ENCODE measurements at regions not wholly inside any gene's neighbourhood (a gene's known extent, or its start where the extent isn't known, plus 50 kb on each side); places are given as distances from the start of the nearest gene placed in this dataset.

DNA sequence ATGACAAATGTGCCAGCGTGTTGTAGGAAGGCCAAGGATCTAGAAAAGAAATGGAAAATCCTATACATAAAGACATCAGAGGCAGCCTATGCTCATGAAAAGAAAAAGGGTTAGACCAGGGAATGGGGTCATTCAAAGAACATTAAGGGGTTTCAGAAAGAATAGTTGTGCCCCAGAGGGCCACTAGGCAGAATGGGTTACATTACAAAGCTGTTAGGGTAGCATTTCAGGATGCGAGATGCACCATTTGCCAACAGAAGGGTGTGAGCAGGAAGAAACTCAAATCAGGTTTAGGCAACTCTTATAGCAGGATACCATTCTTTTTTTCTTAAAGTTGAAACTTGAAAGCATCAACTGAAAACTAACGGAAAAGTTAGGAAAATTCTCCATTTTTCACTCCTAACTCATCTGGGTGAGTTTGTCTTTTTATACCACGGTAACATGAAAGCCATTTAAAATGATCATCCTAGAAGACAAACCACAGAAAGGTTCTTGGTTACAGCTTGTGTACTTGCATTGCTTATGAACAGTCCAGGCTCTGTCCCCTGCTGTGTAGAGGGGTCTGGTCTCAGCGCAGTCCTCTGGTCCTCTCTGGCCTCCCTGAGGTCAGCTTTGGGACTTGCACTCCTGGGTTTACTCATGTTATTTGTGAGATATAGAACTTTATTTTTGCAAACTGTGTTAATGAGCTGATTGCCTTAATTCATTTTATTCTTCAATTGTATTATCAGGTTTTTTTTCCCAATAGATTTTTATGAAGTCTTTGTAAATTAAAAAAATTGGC, 209.1 kb downstream of the DACT1 start:
- no peak for DNase-seq (ENCODE audit: low spot score)

GRCh38 chr14:58848365-58848764, 210.6 kb downstream of the DACT1 start:
- DNase-seq (ENCODE audit: low spot score), result no peak

GRCh38 chr14:58849601-58850000, 211.8 kb downstream of the DACT1 start:
- DNase-seq (ENCODE audit: low spot score), result no peak

DNA sequence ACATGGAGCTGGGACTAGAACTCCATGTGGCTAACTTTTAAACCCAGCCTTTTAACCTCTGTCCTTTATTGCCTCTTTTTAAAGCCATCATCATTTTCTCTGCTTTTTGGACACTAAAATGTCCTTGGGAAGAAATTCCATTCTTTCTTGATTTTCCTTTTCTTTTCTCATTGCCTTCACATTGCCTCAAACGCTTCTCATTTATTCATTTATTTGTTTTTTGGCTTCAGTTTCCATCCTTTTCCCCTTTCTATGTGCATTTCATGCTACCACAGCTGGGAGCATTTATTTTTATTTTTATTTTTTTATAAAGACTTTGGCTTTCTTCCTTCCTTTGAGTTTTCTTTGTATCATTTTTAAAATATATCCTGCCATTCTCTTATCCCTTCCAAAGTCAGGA, 212.2 kb downstream of the DACT1 start:
- no peak for DNase-seq (ENCODE audit: low spot score)

- no peak for DNase-seq (ENCODE audit: low spot score)
These were observed 223.8 kb downstream of the DACT1 start for GRCh38 chr14:58861586-58861985.

GRCh38 chr14:58862416-58863160, 224.8 kb downstream of the DACT1 start:
- DNase-seq (ENCODE audit: low spot score), result no peak

DNA sequence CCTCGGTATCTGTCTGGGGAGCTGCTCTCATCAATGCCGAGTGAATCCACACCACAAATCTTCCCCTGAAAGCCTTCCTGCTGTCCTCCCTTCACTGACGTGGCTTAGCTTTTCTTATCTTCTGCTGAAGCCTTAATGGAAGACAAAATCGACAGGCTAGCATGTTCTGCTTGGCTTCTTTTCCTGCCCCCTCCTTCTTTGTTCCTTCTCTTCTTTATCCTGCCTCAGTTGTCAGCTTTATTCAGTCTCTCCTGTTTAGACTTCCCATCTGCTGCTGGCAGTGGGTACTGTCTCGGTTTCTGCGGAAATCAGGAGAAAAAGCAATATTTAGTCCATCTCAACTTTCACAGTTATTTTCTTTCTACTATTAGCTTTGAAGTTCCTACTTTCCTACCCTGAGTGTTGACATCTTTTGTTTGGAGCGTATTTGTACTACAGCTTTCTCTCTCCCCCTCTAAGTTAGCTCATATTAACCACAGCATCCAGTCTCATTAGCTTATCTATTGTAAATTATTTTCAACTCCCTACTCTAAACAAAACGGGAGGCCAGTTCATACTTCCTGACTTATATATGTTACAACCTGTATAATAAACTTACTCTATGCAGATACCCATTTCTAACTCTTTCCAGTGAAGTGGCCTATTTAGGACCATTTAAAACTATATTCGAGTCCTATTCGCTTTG, 226.0 kb downstream of the DACT1 start:
- no peak for DNase-seq (ENCODE audit: low spot score)

GRCh38 chr14:58864751-58865513, 227.2 kb downstream of the DACT1 start:
- DNase-seq (ENCODE audit: low spot score), result no peak

DNA sequence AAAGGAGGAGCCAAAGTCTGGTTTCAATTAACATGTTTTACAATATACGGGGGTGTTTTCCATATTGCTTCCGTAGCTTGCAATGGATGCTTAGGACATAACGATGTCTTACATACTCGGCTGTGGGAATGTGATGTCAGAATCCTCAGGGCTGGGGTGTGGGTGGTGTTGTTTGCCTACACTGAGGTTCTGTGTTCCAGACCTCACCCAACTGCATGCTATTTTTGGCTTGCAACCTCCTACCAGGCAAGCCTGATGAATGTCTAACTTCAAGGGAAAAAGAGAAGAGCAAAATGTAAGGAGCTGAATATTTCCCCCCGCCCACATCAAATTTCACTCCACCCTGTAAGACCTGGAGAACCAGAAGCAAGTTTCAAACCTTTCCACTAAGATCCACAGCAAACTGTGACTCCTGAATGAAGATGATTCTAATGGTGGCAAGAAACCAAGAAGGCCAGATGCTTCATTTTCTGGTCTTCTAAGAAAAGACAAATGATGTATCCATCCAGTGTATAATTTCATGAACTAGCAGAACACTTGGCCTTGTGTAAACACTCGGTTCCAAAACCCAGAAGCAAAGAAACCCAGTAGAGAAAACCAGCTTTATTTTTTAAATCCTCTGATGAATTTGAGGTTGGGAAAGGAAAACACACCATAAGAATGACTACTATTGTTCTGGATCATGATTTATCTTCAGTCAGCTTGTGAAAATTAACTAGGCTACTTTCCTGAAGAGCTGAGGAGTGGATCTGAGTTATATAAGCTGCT, 227.9 kb downstream of the DACT1 start:
- DNase-seq (ENCODE audit: low spot score), result no peak

- no peak for DNase-seq (ENCODE audit: low spot score)
These were observed 228.6 kb downstream of the DACT1 start for GRCh38 chr14:58866391-58866790.

- DNase-seq (ENCODE audit: low spot score), result no peak
These were observed 233.2 kb downstream of the DACT1 start for GRCh38 chr14:58870961-58871360.

DNA sequence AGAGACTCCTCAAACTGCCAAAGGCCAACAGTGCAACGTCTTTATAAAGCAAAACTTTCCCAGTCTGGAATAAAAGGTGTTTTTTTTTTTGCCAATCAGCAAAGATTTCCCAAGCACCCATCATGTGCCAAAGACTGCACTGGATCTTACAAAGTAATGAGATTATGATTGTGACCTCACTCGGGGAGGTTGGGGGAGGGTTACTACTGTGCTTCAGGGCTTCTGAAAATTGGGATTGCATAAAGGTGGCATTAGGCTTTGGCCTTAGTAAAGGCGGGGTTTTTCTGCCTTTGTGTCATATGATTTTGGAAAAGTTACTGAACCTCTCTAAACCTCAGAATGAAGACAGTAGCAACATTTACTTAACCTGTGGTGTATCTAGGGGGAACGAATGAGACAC, 233.8 kb downstream of the DACT1 start:
- DNase-seq (ENCODE audit: low spot score), result no peak

DNA sequence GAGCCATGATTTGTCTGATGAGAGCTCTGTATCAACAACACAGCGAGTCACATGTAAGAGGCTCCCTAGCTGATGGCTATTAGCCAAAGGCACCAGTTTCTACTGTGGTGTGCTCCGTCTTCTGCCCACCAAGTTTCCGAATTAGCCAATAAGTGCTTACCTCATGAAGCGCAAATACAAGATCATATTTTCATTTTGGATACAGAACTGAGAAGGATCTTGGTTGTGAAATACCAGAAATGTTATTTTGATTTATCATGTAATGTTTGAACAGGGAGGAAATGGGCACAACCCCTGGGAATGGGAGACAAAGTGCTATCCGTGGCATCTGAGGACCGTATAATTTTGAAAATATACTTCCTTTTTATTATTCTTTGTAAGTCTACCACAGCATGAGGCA, 234.3 kb downstream of the DACT1 start:
- DNase-seq (ENCODE audit: low spot score), result no peak

DNA sequence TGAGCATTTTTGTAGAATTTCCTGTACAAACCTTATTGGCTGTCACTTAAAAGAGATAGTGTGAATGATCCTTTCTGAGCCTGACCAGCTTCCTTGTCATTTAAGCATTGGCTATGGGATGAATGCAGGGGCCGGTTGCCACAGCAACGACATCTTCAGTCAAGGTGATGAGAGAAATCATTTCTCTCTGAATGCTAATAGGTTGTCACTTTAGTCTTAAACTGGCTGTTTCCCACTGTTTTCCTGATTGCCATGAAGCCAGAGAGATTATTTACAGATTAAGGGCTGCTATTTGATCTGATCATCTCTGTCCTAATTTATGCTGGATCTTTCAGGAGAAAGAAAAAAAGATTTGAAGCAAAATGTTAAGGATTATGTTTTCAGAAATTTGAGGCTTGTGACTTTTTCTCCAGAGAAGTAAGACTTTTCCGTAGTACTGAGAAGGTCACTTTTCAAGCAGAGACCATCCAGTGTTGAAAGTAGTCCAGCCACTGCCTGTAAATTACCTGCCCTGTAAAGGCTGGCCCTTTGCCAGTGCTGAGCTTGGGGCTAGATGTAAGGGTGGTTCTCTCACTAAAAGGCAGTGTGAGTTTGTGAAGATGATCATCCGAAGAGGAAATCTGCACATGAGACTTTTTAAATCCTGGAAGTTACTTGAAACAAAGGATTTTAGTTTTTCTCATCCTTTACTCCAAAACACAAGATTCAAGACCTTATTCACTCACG, 235.6 kb downstream of the DACT1 start:
- DNase-seq (ENCODE audit: low spot score), result no peak

GRCh38 chr14:58875613-58876012, 237.9 kb downstream of the DACT1 start:
- DNase-seq (ENCODE audit: low spot score), result no peak

- DNase-seq (ENCODE audit: low spot score), result no peak
These were observed 238.8 kb downstream of the DACT1 start for GRCh38 chr14:58876608-58877007.

DNA sequence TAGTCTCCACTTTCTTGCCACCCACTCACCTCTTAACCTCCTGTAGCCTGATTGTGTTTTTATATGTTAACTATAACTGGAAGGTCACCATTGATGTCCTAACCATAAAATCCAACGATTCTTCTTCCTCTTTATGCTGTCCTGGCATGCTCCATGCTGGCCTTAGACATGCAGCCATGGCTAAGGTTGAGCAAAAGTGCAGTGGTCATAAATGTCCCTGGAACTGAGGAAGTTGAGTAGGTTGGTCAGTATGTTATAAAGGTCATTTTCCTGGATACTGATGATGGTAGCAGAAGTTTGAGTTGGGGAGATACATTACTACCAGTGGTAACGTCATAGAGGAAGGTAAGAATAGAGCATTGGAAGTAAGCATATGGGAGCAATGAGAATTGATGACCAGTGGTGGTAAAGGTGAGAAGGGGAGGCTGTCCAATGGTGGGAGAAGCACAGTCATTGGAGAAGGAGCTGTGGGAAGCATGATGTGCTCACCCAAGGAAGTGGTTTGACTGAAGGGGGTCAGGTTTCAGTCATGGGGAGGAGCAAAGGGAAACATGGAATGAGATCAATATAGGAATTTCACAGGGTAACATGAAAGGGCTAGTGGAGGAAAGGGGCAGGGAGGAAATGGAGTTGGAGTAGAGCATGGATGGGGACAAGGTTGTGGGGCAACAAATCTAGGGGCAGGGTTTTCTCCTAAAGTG, 240.8 kb downstream of the DACT1 start:
- DNase-seq (ENCODE audit: low spot score), result no peak

DNA sequence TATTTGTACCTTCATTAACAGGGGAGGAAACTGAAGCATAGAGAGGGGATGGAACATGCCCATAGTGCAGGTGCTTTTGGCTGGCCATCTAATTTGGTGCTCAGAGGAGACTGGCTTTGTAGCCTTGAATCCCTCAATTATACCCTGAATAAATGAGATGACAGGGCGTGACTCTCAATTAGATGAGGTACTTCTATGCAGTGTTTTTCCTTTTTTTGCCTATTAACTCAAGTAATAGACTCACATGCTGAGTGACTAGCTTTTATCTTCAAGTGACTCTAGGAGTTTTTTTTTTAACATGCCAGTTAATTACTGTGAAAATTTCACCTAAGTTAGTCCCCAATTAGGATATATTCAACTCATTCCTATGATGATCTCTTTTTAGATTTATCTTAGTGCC, 243.7 kb downstream of the DACT1 start:
- no peak for DNase-seq (ENCODE audit: low spot score)

DNA sequence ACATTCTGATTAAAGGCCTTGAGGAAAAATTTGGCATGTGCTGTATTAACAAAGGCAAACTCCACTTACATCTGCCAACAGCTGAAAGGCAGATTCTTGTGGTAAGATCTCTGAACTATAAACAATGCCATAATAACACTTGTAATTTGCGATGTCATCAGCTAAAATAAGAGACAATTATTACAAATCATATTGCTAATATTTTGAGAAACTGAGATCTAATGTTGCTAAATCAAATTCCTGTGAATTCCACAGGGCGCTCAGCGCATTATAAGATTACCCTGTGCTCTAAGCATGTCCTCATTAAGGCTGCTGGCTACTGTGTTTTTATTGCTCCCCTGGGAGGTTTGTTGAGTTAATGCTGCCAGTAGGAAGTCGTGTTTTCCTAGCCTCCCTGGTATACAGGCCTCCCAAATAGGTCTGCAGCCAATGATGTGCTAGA, 244.8 kb downstream of the DACT1 start:
- no peak for DNase-seq (ENCODE audit: low spot score)

DNA sequence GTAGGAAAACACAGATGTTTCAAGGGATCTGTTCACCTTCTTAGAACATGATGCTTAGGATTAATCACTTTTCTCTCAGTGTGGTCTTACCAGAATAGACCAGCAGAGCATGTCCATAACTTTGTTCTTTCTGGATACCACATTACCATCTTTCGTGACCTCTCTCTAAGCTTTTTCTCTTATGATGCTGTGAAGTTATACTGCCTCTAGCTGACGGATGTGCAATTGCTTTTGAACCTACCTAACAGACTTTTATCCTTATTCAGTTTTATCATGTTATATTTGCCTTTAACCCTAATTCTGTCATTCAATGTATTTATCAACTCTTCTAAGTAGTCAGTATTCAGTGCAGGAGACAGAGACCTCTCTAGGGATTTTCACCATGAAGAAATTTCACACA, 246.7 kb downstream of the DACT1 start:
- DNase-seq (ENCODE audit: low spot score), result peak; percentile 11

Data from SW480 (cell line).